Fibroblast of lung (primary cell): ENCODE measurements at regions not wholly inside any gene's neighbourhood (a gene's known extent, or its start where the extent isn't known, plus 50 kb on each side); places are given as distances from the start of the nearest gene placed in this dataset.

Source experiments
- CTCF ChIP-seq, 2 donors: IDR thresholded peaks in 1 of 2; conservative IDR thresholded peaks in 1 of 2; 1 replicate in 1 of 2; 2 replicates in 1 of 2; pipeline ENCODE4 v1.5.1; 2011 to 2012; ENCODE audit warnings: low read length in 2 of 2, control low read depth in 1 of 2, inconsistent platforms in 1 of 2, low read depth in 1 of 2, mild to moderate bottlenecking in 1 of 2
- EZH2 ChIP-seq: IDR thresholded peaks from 2 replicates; pipeline ENCODE4 v1.5.1; 2012; ENCODE audit warnings: low read length, control low read depth, mild to moderate bottlenecking; ENCODE audit errors: missing control alignments

GRCh38 chr1:228818928-228819630, 83.8 kb downstream of the RHOU start:
- TF ChIP-seq CTCF (conservative IDR thresholded peaks at IDR 0.05 in 1 of 2, IDR thresholded peaks at IDR 0.05 in 1 of 2; ENCODE audit: low read depth in 1 of 2, low read length in 2 of 2) (no peak), EZH2 (no peak)
